ENCODE measurements at regions not wholly inside any gene's neighbourhood (a gene's known extent, or its start where the extent isn't known, plus 50 kb on each side); places are given as distances from the start of the nearest gene placed in this dataset.

DNA sequence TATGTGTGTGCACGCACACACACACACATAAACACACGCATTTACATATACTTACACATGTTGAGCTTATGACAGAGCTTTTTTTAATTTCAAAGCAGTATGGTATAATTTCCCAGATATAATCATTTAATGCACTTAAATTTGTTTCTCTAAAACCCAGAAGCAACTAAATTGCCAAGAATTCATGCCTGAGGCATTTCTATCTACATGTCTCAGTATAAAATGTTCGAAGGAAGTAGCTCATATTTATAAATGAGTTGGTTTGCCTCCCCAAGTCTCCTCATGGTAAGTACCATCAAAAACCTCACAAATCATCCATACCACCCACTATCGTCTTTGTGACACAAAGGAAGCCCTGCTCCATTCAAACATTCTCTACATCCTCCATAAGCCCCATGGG is 130.6 kb downstream of the RPL22L1 start:
- TF ChIP-seq, protein P1, sequence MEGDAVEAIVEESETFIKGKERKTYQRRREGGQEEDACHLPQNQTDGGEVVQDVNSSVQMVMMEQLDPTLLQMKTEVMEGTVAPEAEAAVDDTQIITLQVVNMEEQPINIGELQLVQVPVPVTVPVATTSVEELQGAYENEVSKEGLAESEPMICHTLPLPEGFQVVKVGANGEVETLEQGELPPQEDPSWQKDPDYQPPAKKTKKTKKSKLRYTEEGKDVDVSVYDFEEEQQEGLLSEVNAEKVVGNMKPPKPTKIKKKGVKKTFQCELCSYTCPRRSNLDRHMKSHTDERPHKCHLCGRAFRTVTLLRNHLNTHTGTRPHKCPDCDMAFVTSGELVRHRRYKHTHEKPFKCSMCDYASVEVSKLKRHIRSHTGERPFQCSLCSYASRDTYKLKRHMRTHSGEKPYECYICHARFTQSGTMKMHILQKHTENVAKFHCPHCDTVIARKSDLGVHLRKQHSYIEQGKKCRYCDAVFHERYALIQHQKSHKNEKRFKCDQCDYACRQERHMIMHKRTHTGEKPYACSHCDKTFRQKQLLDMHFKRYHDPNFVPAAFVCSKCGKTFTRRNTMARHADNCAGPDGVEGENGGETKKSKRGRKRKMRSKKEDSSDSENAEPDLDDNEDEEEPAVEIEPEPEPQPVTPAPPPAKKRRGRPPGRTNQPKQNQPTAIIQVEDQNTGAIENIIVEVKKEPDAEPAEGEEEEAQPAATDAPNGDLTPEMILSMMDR (conservative IDR thresholded peaks at IDR 0.05; ENCODE audit: low read depth, low read length), result no peak
- no peak overlapping the region for H3K4me3 ChIP-seq (ENCODE audit: low read depth, low read length)
- no peak for DNase-seq (ENCODE audit: low read depth)

DNA sequence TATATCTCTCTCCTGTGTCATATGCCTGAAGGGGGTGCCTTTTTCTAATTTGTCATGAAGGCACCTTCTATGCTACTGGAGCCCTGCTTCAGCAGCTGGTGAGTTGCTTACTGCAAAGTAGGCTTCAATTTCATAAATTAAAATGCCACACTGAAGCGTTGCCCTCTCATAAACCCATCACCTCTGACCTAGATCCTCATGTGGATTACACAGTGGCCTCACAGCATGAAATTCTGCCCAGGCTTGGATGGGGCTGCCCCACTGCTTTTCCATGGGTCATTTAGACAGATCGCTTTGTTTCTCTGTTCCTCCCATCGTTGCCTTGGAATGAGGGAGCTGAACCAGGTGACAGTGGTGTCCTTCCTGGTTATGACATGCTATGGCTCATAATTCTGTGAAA is 131.2 kb downstream of the RPL22L1 start:
- no peak for DNase-seq (ENCODE audit: low read depth)
- TF ChIP-seq, protein P1 (conservative IDR thresholded peaks at IDR 0.05; ENCODE audit: low read depth, low read length), result no peak

DNA sequence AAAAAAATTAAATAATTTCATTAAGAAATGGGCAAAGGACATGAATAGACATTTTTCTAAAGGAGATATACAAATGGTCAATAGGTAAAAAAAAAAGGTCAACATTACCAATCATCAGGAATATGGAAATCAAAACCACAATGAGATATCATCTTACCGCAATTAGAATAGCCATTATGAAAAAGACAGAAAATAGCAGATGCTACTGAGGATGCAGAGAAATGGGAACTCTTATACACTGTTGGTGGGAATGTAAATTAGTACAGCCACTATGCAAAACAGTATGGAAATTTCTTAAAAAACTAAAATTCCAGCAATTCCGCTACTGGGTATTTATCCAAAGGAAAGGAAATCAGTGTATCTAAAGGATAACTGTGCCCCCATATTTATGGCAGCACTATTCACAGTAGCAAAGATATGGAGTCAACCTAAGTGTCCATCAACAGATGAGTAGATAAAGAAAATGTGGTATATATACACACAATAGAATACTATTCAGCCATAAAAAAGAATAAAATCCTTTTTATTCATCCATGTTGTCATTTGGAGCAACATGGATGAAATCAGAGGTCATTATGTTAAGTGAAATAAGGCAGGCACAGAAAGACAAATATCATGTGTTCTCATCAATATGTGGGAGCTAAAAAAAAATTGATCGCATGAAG is 132.4 kb downstream of the RPL22L1 start:
- no peak for DNase-seq (ENCODE audit: low read depth)
- H3K4me3 ChIP-seq (ENCODE audit: low read depth, low read length), result no peak overlapping the region
- TF ChIP-seq, protein P1 (conservative IDR thresholded peaks at IDR 0.05; ENCODE audit: low read depth, low read length), result no peak

More for the DNA sequence above, 131.2 kb downstream of the RPL22L1 start:
- H3K4me3 ChIP-seq (ENCODE audit: low read depth, low read length), result no peak overlapping the region

DNA sequence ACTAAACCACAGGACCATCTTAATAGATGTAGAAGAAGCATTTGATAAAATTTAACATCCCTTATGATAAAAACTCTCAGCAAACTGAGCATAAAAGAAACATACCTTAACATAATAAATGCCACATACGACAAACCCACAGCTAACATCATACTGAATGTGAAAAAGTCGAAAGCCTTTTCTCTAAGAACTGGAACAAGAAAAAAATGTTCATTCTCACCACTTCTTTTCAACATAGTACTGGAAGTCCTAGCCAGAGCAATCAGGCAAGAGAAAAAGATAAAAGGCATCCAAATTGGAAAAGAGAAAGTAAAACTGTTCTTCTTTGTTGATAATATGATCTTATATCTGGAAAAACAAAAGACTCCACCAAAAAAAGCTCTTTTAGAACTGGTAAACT is 134.2 kb downstream of the RPL22L1 start:
- no peak for DNase-seq (ENCODE audit: low read depth)
- TF ChIP-seq, protein P1 (conservative IDR thresholded peaks at IDR 0.05; ENCODE audit: low read depth, low read length), result no peak
- no peak overlapping the region for H3K4me3 ChIP-seq (ENCODE audit: low read depth, low read length)

DNA sequence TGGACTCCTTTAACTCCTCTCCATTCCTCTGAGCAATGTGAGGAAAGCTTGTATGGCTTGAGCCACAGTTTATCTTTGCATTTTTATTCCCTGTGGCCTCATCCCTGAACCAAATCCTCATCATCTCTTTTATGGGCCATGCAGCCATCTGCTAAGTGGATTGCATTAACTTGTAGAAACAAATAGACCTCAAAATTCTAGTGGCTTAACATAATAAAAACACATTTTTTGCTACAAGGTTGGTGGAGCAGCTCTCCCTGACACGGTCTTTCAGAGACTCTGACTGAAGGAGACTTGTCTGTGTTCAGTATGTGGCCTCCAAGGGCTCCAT is 135.3 kb downstream of the RPL22L1 start:
- H3K4me3 ChIP-seq (ENCODE audit: low read depth, low read length), result no peak overlapping the region
- no peak for DNase-seq (ENCODE audit: low read depth)
- TF ChIP-seq, protein P1 (conservative IDR thresholded peaks at IDR 0.05; ENCODE audit: low read depth, low read length), result no peak

DNA sequence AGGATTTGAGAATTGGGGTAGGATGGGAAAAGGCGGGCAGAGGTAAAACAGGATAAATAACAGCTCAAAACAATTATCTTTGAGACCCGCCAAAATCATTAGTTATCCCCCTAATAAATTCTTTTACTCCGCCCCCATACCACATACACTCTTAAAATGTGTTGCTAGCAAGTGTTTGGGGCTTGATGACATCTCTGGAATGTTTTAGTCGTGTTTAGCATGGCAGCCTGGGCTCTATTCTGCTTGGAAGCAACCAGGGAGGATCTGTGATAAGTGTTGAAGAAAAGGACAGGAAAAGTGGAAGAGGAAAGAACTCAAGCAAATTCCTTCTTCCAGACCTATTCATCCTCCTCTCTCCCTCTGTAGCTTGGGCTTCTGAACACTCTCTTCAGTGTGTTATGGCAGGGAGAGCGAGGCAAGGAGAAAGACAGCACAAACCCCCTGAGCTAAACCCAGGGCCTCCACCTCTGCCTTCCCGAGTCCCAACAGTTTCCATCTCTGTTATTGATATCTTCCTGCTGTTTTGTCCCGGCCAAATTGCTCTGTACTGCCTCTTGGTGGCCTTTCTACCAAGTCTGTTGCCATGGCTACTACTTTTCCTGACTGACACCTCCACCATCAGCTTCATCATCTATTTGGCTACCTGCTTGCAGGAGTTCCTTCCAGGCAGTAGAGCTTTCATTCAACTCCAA is 135.8 kb downstream of the RPL22L1 start:
- DNase-seq (ENCODE audit: low read depth), result no peak
- H3K4me3 ChIP-seq (ENCODE audit: low read depth, low read length), result no peak overlapping the region
- TF ChIP-seq, protein P1 (conservative IDR thresholded peaks at IDR 0.05; ENCODE audit: low read depth, low read length), result no peak
